Lung microvascular endothelial cell (primary cell): ENCODE measurements at regions not wholly inside any gene's neighbourhood (a gene's known extent, or its start where the extent isn't known, plus 50 kb on each side); places are given as distances from the start of the nearest gene placed in this dataset.

Source experiments
- DNase-seq, 2 donors: peaks; one replicate each; pipeline versions ENCODE4 v3.0.0 to v3.0.0-alpha.2; 2010; ENCODE audit warnings: low read depth in 2 of 2

DNA sequence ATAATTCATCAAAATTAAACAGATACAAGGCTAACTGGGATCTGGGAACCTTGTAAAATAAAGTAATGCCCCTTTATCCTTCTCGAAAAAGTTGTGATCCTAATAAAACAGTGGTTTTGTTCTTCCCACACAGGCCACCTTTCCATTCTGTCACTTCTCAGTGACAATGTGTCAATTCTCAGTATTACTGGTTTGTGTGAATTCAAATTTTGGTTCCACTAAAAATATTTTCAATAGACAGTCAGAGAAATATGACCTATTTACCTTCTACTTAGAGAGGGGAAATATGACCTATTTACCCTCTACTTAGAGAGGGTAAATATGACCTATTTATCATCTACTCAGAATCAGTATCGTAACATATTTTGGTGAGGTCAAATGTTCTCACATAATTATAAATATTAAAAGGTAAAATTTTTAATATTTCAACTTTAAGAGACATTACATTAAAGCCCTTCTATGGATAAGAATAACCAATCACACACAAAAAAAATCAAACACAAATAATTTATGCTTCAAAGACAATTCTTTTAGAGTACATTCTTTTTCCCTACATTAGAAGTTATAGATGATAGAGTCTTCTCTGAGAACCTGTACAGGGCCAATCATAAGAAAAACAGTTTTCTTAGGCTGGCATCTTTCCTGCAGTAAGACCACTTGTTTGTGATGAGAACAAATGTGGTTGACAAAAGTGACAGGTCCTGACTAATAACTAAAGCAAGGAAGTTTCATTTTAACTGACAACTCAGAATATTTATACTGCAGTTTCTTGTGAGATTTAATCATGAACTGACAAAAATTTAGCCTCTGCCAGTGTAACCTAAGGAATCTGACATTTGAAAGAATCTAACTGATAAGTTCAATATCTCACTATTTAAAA, 323.3 kb downstream of the DIPK2A start:
- no peak for DNase-seq

DNA sequence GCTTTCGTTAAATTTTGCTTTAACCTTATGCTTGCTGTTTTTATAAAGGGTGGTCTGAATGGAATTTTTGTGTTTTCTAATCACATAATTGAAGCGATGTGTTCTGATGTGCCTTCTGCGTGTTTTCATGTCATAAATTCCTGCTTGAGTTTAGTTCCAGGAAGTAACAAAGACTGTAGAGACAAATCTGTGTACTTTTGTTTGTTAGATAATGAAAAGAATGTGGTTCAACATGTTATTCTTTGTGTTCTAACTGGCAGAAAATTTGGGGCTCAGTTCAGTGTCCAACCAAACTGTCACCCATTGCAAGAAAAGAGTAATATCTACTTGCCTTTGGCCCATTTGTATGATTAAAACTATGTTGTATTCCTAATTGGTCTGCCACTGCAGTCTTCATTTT, 324.0 kb downstream of the DIPK2A start:
- DNase-seq = no peak

DNA sequence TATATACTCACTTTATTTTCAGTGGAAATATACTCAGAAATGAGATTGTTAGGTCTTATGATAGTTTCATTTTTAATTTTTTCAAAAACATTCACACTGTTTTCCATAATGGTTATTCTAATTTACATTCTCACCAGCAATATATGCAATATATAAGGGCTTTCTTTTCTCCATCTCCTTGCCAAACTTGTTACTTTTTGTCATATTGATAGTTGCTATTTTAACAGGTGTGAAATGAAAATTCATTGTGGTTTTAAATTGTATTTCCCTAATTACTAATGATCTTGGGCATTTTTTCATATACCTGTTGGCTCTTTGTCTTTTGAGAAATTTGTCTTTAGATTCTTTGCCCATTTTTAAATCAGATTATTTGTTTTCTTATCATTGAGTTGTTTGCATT, 325.2 kb downstream of the DIPK2A start:
- no peak for DNase-seq

- no peak for DNase-seq
These were observed 330.2 kb downstream of the DIPK2A start for GRCh38 chr3:144301863-144302262.

GRCh38 chr3:144307951-144308350, 336.3 kb downstream of the DIPK2A start:
- DNase-seq = no peak

DNA sequence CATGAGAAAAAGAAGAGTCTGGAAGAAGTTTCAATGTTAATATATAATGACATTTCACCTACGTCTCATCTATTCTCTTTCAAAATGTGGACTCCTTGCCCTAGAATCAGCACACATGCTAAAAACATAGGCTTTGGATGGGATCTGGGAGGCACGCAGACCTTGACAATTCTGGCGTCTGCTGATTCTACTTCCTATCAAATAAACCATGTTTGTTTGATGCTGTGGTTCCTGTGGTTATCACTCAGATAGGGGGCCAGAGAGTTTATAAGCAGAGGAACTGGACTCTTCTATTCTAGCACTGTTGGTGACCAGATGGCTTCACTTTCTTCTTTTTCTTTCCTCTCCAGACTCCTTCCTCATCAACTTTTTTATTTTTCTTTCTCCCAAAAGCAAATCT, 336.8 kb downstream of the DIPK2A start:
- no peak for DNase-seq

- no peak for DNase-seq
These were observed 341.1 kb downstream of the DIPK2A start for GRCh38 chr3:144312702-144313101.

DNA sequence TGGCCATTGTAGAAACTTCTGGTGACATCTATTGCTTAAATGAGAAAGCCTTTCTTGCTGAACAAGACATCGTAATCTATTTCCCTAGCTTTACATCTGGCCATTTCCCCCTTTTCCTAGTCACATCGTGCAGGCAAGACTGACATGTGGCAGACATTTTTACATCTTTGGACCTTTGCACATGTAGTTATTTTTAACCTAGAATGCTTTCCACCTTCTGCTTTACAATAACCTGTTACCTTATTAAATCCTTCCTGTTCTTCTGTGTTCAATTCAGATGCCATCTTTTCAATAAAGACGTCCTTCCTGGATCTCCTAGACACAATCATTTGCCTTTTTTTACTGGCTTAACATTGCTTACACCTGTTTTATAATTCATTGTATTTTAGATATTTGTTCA, 343.3 kb downstream of the DIPK2A start:
- DNase-seq = no peak

GRCh38 chr3:144317961-144318360, 346.3 kb downstream of the DIPK2A start:
- no peak for DNase-seq

DNA sequence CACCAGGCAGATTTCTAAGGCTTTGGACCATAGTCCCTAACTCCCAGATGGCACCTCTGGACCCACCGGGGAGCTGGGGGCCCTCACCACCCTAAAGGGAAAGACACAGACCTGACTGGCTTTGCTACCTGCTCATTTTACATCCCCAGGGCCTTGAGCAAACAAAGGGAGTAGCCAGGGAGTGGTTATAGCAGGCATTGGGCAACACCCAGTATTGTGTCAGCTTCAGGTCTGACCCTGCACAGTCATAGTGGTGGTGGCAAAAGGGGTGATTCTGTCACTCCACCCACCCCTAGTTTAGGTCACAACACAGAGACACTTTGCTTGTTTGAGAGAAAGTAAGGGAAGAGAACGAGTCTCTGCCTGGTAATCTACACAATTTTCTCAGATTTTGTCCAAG, 352.5 kb downstream of the DIPK2A start:
- no peak for DNase-seq

DNA sequence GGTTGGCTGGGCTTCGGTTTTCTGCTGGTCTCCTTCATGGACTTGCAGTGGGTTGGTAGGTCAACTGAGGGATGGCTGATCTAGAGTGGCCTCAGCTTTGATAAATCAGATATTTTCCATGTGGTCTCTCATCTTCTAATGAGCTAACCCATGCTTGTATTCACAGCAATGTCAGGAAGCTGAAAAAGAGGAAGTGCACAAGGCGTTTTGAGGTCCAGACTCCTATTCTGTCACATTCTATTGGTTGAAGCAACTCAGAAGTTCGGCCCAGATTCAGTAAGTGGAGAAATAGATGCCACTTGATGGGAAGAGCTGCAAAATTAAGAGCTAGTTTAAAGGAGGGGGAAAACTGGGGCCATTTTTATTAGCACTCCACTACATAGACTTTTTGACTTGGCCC, 361.2 kb downstream of the DIPK2A start:
- no peak for DNase-seq

DNA sequence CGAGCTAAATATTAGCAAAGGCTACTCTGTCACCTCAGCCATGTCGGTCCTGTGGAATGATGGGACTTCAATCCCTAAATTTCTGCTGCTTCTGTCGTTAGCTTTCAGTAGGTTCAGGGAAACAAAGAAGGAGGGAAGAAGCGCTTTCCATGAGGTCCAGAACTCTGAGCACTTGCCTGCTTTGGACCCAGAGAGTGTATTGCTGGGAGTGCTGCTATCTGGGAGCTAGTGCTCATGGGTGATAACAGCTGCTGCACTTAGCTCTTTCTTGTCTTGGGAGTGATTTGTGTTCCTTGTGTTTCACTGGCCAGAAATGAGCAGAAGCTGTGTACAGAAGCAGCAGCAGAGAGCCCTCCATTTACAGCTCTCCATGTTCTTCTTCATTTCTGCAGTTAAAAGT, 369.8 kb downstream of the DIPK2A start:
- DNase-seq = no peak

DNA sequence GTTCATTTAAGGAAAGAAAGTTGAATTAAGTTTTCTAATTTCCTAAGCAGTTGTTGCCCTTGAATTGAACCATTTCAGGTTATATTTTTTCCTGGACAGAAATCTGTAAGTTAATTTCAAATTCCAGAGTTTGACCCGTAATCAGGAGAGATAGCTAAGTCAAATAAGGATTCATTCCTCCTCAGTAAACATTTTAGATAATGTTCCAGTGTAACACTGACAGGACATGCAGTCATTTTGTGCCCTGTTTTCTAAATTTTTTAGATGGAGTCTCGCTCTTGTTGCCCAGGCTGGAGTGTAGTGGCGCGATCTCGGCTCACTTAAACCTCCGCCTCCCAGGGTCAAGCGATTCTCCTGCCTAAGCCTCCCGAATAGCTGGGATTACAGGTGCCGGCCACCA, 371.7 kb downstream of the DIPK2A start:
- no peak for DNase-seq

- DNase-seq = no peak
These were observed 372.2 kb downstream of the DIPK2A start for GRCh38 chr3:144343777-144344176.

- no peak for DNase-seq
These were observed 373.4 kb downstream of the DIPK2A start for GRCh38 chr3:144344925-144345548.

DNA sequence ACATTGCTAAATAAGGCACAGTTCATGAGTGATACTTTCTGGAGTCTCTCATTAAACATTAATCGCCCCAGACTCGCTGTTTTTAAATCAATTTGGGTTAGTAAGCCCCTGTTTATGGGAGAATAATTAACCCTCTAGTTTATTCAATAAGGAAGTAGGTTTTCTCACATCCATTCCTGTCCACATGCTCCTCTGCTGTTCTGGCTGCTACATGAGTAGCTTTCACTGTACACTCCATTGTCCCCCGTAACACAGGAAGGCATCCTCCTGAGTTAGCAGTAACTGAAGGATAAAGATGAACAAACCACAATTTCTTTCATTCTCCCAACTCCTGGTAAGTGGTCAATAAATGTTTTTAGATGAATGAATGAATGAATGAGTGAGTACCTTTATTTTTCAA, 378.5 kb downstream of the DIPK2A start:
- no peak for DNase-seq

GRCh38 chr3:144351011-144351410, 379.4 kb downstream of the DIPK2A start:
- no peak for DNase-seq

DNA sequence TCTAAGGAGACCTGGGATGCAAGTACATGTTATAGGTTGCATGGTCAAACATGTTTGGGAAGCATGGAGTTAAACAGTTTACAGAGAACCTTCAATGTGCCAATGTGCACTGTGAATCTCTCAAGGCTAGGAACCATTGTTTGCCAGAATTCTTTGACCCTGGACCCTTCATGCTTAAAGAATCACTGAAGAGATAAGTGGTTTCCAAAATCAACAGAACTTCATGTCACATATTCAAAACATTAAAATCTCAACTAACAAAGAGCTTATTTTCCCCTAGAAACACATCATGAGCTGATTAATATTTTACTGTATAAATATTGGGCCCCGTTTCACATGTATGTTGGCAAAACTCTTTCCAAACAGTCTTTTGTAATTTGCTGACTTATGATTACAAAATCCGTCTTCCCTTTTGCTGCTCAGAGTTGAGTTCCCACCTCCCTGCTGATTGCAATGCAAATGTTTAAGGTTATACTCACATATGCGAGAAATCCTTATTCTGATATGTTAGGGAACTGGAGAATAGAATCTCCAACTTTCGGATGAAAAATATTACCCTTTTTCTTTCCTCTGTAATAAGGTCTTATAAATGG, 380.2 kb downstream of the DIPK2A start:
- no peak for DNase-seq

DNA sequence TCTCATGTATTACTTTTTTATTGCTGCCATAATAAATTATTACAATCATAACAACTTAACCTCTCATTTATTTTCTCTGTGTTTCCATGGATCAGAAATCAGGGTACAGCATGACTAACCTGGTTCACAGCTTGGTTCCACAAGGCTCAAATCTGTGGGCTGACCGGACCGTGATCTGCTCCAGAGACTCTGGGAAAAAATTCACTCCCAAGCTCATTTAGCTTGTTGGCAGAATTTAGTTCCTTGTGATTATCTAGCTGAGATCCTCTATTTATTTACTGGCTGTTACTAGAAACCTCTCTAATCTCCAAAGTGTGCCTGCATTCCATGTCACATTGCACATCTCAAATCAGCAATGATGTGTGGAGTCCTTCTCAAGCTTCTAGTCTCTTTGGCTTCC, 386.6 kb downstream of the DIPK2A start:
- no peak for DNase-seq

DNA sequence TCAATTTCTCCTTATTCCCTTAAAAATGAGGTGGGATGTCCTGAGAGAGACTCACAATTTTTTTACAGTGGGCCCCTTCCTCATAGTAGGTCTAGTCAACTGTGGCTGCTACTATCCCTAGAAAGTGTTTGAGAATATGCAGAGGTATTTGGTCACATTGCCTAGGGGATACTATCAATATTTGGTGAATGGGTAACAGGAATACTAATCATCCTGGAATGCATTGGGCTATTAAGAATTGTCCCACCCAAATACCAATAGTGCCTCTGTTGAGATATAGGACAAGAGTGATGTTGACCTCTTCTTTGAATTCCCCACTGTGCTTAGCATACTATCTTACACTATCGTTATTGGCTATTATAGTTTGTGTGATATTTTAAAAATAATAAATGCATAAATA, 389.4 kb downstream of the DIPK2A start:
- DNase-seq = no peak

DNA sequence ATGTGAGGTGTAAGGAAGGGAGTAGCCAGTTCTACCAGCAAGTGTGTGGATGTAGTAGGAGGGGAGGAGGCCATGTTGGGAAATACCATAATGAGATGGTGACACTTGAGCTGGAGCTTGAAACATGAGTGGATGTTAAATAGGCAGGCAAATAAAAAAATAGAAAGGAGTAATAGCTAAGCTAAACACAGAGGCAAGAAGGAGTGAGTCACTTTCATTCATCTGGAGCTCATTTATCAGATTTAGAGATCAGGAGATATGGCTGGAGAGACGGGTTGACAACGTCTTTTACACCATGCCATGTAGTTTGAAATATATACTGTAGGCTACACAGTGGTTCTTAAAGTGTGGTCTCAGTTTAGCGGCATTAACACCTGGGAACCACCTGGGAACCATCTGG, 390.5 kb downstream of the DIPK2A start:
- DNase-seq = no peak

DNA sequence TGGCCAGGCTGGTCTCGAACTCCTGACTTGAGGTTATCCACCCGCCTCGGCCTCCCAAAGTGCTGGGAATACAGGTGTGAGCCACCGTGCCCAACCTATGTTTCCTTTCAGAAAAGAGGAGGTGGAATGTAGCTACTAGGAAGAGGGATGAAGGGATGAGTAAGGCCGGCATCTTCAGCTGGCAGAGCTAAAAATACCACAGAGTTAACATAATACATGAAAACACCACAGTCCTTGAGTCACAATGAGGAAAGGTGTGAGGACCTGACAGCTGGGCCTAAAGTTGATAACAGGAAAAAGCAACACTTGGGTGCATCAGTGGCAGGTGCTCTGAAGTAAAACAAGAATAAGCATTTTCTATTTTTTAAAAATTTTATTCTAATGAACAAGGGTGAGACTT, 392.2 kb downstream of the DIPK2A start:
- no peak for DNase-seq

- DNase-seq = no peak
These were observed 393.1 kb downstream of the DIPK2A start for GRCh38 chr3:144364737-144365136.
